ENCODE measurements at regions not wholly inside any gene's neighbourhood (a gene's known extent, or its start where the extent isn't known, plus 50 kb on each side); places are given as distances from the start of the nearest gene placed in this dataset.

- H3K4ac ChIP-seq (replicated peaks; ENCODE audit: insufficient read length, low read depth, low read length) = no peak overlapping the region
- H3K27ac ChIP-seq (ENCODE audit: low read depth, low read length) = no peak overlapping the region
- H3K4me3 ChIP-seq (ENCODE audit: extremely low read depth in 1 of 4, insufficient read depth in 2 of 4, low read depth in 3 of 4, low read length in 4 of 4) = no peak overlapping the region
- H4K8ac ChIP-seq (ENCODE audit: extremely low read depth, insufficient read depth, low read length) = no peak overlapping the region
- no peaks in the 10 kb centered on the region for H3K79me1 ChIP-seq (ENCODE audit: low read depth, low read length)
- POLR2A ChIA-PET (ENCODE audit: partially characterized antibody) = interaction anchor here (1.2 to 1.5 kb wide), 2 partner anchors 12 to 15 kb away, joined by 3 read pairs; no protein-coding TSS in a partner anchor
- H2AFZ ChIP-seq (ENCODE audit: low read length) = no peak overlapping the region
- no peak overlapping the region for H3K9ac ChIP-seq (replicated peaks in 1 of 4; ENCODE audit: extremely low read depth in 1 of 4, low read depth in 3 of 4, low read length in 3 of 4)
- no peak overlapping the region for H4K91ac ChIP-seq (replicated peaks; ENCODE audit: insufficient read length, low read length)
- 71% methylated on average over 1 of the region's 1 CpG; no CpG with 5 or more reads in 1 of the 2 experiments for WGBS, 2 experiments (ENCODE audit: extremely low coverage in 1 of 2, insufficient coverage in 1 of 2, insufficient read length in 1 of 2, insufficient replicate concordance in 2 of 2, low coverage in 1 of 2, low lambda C conversion rate in 2 of 2, missing lambda C conversion rate in 1 of 2)
- H2AK5ac ChIP-seq (ENCODE audit: low read depth, low read length) = no peak overlapping the region
- no peaks in the 10 kb centered on the region for H4K20me1 ChIP-seq (replicated peaks in 1 of 2; ENCODE audit: control insufficient read depth in 1 of 2, insufficient read depth in 2 of 2, low read length in 2 of 2)
- H3K36me3 ChIP-seq (ENCODE audit: control insufficient read depth in 2 of 4, insufficient read depth in 4 of 4, low read length in 3 of 4) = no peaks in the 10 kb centered on the region
- H3K79me2 ChIP-seq (ENCODE audit: control insufficient read depth in 1 of 2, insufficient read depth in 2 of 2, low read length in 2 of 2) = no peaks in the 10 kb centered on the region
- no peak overlapping the region for H2BK15ac ChIP-seq (ENCODE audit: low read length)
- H3K4me1 ChIP-seq (replicated peaks in 1 of 4; ENCODE audit: control insufficient read depth in 3 of 4, insufficient read depth in 4 of 4, low read length in 3 of 4) = peaks cover 0 to 4% (median 0%) of the 10 kb centered on the region in 4 experiments; a peak in 1 of 7 replicates
- H3K27me3 ChIP-seq (replicated peaks in 1 of 4; ENCODE audit: control insufficient read depth in 3 of 4, extremely low read depth in 1 of 4, insufficient read depth in 3 of 4, low read length in 3 of 4) = no peaks in the 10 kb centered on the region
- CTCF ChIA-PET (ENCODE audit: partially characterized antibody) = interaction anchor here (0.6 to 2.9 kb wide), 7 partner anchors 11 to 170 kb away, joined by 3 to 15 read pairs (median 3); no protein-coding TSS in a partner anchor
- no peak overlapping the region for H2BK5ac ChIP-seq (ENCODE audit: low read depth, low read length)
- no peak overlapping the region for H2BK120ac ChIP-seq (replicated peaks; ENCODE audit: low read depth, low read length)
- H2BK20ac ChIP-seq (ENCODE audit: low read length) = no peak overlapping the region
- no peak overlapping the region for H3K4me2 ChIP-seq (ENCODE audit: insufficient read depth in 1 of 2, low read depth in 2 of 2, low read length in 2 of 2)
- H3K18ac ChIP-seq (ENCODE audit: extremely low read depth, low read length) = no peak overlapping the region
- no peak overlapping the region for H3K56ac ChIP-seq (replicated peaks; ENCODE audit: insufficient read length, low read depth, low read length)
- H3K23ac ChIP-seq (ENCODE audit: insufficient read length) = no peak overlapping the region
- no peak overlapping the region for H2BK12ac ChIP-seq (ENCODE audit: low read depth, low read length)
- FAIRE-seq (no peak), DNase-seq (ENCODE audit: low read depth in 1 of 2, low spot score in 2 of 2) (no peak)
- no peaks in the 10 kb centered on the region for H3K9me3 ChIP-seq (ENCODE audit: insufficient read depth in 2 of 2, low read depth in 1 of 2, low read length in 1 of 2)
- no peak overlapping the region for H3K14ac ChIP-seq (ENCODE audit: insufficient read length)
- no peaks in the 10 kb centered on the region for H3K23me2 ChIP-seq (ENCODE audit: low read depth, low read length)
- no peak overlapping the region for H4K5ac ChIP-seq (ENCODE audit: insufficient read length, low read depth, low read length)
- TF ChIP-seq RXRA (IDR thresholded peaks at IDR 0.05; ENCODE audit: insufficient read depth, low read depth, low read length) (no peak), CBX5 (IDR thresholded peaks at IDR 0.05; ENCODE audit: low read depth, low read length) (no peak), E2F6 (IDR thresholded peaks at IDR 0.05) (no peak), SP2 (IDR thresholded peaks at IDR 0.05; ENCODE audit: low read length) (no peak), JUND (IDR thresholded peaks at IDR 0.05; ENCODE audit: low read length) (no peak), USF2 (IDR thresholded peaks at IDR 0.05; ENCODE audit: low read length) (no peak)
Measured at GRCh38 chr1:200319148-200319547, 90.7 kb downstream of the ZNF281 start.

Measured in H1 (cell line).